ENCODE measurements at regions not wholly inside any gene's neighbourhood (a gene's known extent, or its start where the extent isn't known, plus 50 kb on each side); places are given as distances from the start of the nearest gene placed in this dataset.
A peak's percentile ranks its signal among the peaks of the same experiment; 100 is the strongest.

GRCh38 chr20:11124849-11125505 lies 451.2 kb upstream of the JAG1 start:
- Histone ChIP-seq H3K4me3 (replicated peaks in 1 of 3; ENCODE audit: insufficient read depth in 1 of 3, low read depth in 2 of 3, low read length in 3 of 3) (no peak overlapping the region), H3K36me3 (replicated peaks in 1 of 2; ENCODE audit: control insufficient read depth in 1 of 2, insufficient read depth in 2 of 2, low read length in 2 of 2) (no peaks in the 10 kb centered on the region), H3K9me3 (ENCODE audit: low read length) (no peaks in the 10 kb centered on the region), H3K4me1 (ENCODE audit: insufficient read depth, low read length) (no peaks in the 10 kb centered on the region), H4K20me1 (ENCODE audit: insufficient read depth, low read length) (no peaks in the 10 kb centered on the region), H2AFZ (ENCODE audit: low read length) (no peak overlapping the region), H3K27ac (ENCODE audit: extremely low read length, insufficient read depth, low read length) (no peak overlapping the region), H3K79me2 (ENCODE audit: insufficient read depth, low read length) (no peaks in the 10 kb centered on the region), H3K4me2 (ENCODE audit: low read depth, low read length) (no peak overlapping the region), H3K9ac (ENCODE audit: insufficient read depth, low read depth, low read length) (no peak overlapping the region), H3K27me3 (ENCODE audit: control insufficient read depth in 1 of 2, insufficient read depth in 2 of 2, low read length in 2 of 2) (no peaks in the 10 kb centered on the region)
- no peak for ATAC-seq
- ChIA-PET POLR2A (no interaction called here), CTCF (ENCODE audit: low intra/inter-chr PET ratio, low total read pairs) (no interaction called here)
- intact Hi-C loops (cut with micrococcal nuclease; ENCODE audit: unreplicated experiment), result no loop called here
- WGBS (ENCODE audit: low lambda C conversion rate), result 48% methylated on average over 2 of the region's 2 CpGs
- in situ Hi-C loops (cut with HindIII; ENCODE audit: extremely low pct_ligation_motif_present, low pct_unique_long_range_greater_than_20kb), result no loop called here
- peak; percentile 96 to 99 for TF ChIP-seq MAFK (conservative IDR thresholded peaks at IDR 0.05 in 1 of 2, IDR thresholded peaks at IDR 0.05 in 1 of 2; ENCODE audit: low read length in 2 of 2)
- no peak for TF ChIP-seq ZNF589 (CRISPR knock-in tag; conservative IDR thresholded peaks at IDR 0.05)
- no peak for TF ChIP-seq HNRNPH1 (optimal IDR thresholded peaks at IDR 0.05; ENCODE audit: low read depth, low read length)
- peak; percentile 98 for TF ChIP-seq MAFF (IDR thresholded peaks at IDR 0.05; ENCODE audit: low read depth, low read length)
- DNase-seq (ENCODE audit: low spot score), result no peak
- BruUV-seq (replicated peaks), result no TSS peak
- no peak for FAIRE-seq

GRCh38 chr20:11128220-11128718 lies 454.5 kb upstream of the JAG1 start:
- TF ChIP-seq SP140L (CRISPR knock-in tag; IDR thresholded peaks at IDR 0.05; ENCODE audit: borderline replicate concordance), result no peak
- no peak for TF ChIP-seq TEF (CRISPR knock-in tag; IDR thresholded peaks at IDR 0.05)
- TF ChIP-seq HNRNPUL1 (IDR thresholded peaks at IDR 0.05; ENCODE audit: low read depth, low read length), result no peak
- TF ChIP-seq GTF2F1 (IDR thresholded peaks at IDR 0.05; ENCODE audit: low read length), result no peak
- no peak for TF ChIP-seq ZNF614 (CRISPR knock-in tag; IDR thresholded peaks at IDR 0.05; ENCODE audit: borderline replicate concordance)
- H3K4me1 ChIP-seq (ENCODE audit: insufficient read depth, low read length), result no peaks in the 10 kb centered on the region
- H3K4me2 ChIP-seq (ENCODE audit: low read depth, low read length), result no peak overlapping the region
- CTCF ChIA-PET (ENCODE audit: low intra/inter-chr PET ratio, low total read pairs), result no interaction called here
- no peak for ATAC-seq
- H4K20me1 ChIP-seq (ENCODE audit: insufficient read depth, low read length), result no peaks in the 10 kb centered on the region
- FAIRE-seq, result no peak
- H3K27ac ChIP-seq (ENCODE audit: extremely low read length, insufficient read depth, low read length), result no peak overlapping the region
- intact Hi-C loops (cut with micrococcal nuclease; ENCODE audit: unreplicated experiment) (no loop called here), in situ Hi-C loops (cut with HindIII; ENCODE audit: extremely low pct_ligation_motif_present, low pct_unique_long_range_greater_than_20kb) (no loop called here)
- POLR2A ChIA-PET, result no interaction called here
- 6% methylated on average over 3 of the region's 3 CpGs for WGBS (ENCODE audit: low lambda C conversion rate)
- H3K36me3 ChIP-seq (replicated peaks in 1 of 2; ENCODE audit: control insufficient read depth in 1 of 2, insufficient read depth in 2 of 2, low read length in 2 of 2), result no peaks in the 10 kb centered on the region
- H3K27me3 ChIP-seq (ENCODE audit: control insufficient read depth in 1 of 2, insufficient read depth in 2 of 2, low read length in 2 of 2), result no peaks in the 10 kb centered on the region
- H2AFZ ChIP-seq (ENCODE audit: low read length), result no peak overlapping the region
- no peaks in the 10 kb centered on the region for H3K9me3 ChIP-seq (ENCODE audit: low read length)
- H3K4me3 ChIP-seq (replicated peaks in 1 of 3; ENCODE audit: insufficient read depth in 1 of 3, low read depth in 2 of 3, low read length in 3 of 3), result no peak overlapping the region
- no peak overlapping the region for H3K9ac ChIP-seq (ENCODE audit: insufficient read depth, low read depth, low read length)
- BruUV-seq (replicated peaks), result no TSS peak
- DNase-seq (ENCODE audit: low spot score), result no peak
- H3K79me2 ChIP-seq (ENCODE audit: insufficient read depth, low read length), result no peaks in the 10 kb centered on the region
